ENCODE measurements at regions not wholly inside any gene's neighbourhood (a gene's known extent, or its start where the extent isn't known, plus 50 kb on each side); places are given as distances from the start of the nearest gene placed in this dataset.
"Not testable (repeated sequence)": the region's sequence is repeated elsewhere in the genome, so short reads cannot be mapped to it uniquely, and the experiment has no call there.

DNA sequence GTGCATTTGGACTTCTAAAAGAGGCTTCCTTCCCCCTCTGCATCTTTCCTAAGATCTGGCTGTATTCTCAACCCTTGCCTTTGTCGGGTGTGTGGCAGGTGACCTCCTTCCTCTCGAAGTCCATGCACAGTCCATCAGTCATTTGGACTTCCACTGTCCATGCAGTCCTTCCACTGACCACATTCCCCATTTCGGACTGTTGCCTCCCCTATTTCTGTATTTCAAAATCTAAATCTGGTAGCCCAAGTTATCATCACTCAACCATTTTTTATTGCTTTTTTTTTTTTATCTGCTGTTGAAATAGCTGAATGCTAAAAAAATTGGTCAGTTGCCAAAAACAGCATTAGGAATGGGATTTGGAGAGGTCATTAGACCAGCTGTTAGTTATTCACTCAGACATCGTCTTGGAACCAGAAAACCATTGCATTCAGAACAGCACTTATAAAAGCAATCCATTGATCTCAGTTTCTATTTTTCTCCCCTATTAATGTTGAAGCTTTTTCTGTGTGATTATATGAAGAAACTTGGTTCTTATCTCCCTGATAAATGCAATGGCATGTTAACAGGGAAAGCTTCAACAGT lies 575.6 kb downstream of the KIF20B start:
- DNase-seq = no peak
- H3K4me1 Mint-ChIP-seq = no peaks in the 10 kb centered on the region
- no peaks in the 10 kb centered on the region for H3K9me3 Mint-ChIP-seq
- no peaks in the 10 kb centered on the region for H3K27me3 Mint-ChIP-seq
- H3K27ac Mint-ChIP-seq = no peak overlapping the region
- no peaks in the 10 kb centered on the region for H3K36me3 Mint-ChIP-seq (ENCODE audit: low read depth)
- ChIA-PET POLR2A (no interaction called here), CTCF (no interaction called here)
- no peak overlapping the region for H3K4me3 Mint-ChIP-seq

DNA sequence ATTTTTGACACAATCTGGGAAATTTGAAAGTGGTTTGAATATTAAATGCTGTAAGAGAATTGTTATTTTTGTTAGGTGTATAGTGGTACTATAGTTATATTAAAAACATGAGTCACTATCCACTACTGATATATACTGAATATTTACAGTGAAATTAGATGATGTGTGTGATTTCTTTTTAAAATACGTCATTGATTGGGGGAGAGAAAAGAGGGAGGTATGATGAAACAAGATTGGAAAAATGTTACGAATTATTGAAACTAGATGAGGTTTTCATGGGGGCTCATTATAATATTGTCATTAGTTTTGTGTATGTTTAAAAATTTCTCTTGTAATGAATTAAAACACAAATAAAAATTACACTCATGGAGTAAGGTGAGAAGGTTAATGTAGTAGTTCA lies 571.4 kb downstream of the HTR7 start:
- no peak overlapping the region for H3K27ac Mint-ChIP-seq
- H3K27me3 Mint-ChIP-seq = no peaks in the 10 kb centered on the region
- H3K4me3 Mint-ChIP-seq = no peak overlapping the region
- no peaks in the 10 kb centered on the region for H3K4me1 Mint-ChIP-seq
- POLR2A ChIA-PET = no interaction called here
- no peak for DNase-seq
- CTCF ChIA-PET = no interaction called here
- no peaks in the 10 kb centered on the region for H3K9me3 Mint-ChIP-seq
- H3K36me3 Mint-ChIP-seq (ENCODE audit: low read depth) = no peaks in the 10 kb centered on the region

DNA sequence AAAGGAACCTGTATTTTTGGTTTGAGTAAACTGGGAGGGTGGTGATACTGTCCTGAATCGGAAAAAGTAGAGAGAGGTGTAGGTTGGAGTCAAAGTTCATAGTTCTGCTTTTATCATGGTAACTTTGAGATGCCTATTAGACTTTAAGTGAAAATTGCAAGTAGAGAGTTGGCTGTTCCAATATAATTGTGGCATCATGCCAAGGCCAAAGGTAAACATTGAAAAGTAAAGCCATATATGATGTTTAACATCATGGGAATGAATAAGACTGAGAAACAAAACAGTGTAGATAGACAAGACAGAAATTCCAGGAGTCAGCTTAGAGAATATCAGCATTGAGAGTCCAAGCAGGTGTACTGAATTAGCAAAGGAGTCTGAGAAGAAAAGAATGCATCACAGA lies 570.9 kb downstream of the HTR7 start:
- no peak overlapping the region for H3K27ac Mint-ChIP-seq
- no peak for DNase-seq
- no peak overlapping the region for H3K4me3 Mint-ChIP-seq
- ChIA-PET CTCF (no interaction called here), POLR2A (no interaction called here)
- H3K27me3 Mint-ChIP-seq = no peaks in the 10 kb centered on the region
- H3K36me3 Mint-ChIP-seq (ENCODE audit: low read depth) = no peaks in the 10 kb centered on the region
- H3K4me1 Mint-ChIP-seq = no peaks in the 10 kb centered on the region
- no peaks in the 10 kb centered on the region for H3K9me3 Mint-ChIP-seq

DNA sequence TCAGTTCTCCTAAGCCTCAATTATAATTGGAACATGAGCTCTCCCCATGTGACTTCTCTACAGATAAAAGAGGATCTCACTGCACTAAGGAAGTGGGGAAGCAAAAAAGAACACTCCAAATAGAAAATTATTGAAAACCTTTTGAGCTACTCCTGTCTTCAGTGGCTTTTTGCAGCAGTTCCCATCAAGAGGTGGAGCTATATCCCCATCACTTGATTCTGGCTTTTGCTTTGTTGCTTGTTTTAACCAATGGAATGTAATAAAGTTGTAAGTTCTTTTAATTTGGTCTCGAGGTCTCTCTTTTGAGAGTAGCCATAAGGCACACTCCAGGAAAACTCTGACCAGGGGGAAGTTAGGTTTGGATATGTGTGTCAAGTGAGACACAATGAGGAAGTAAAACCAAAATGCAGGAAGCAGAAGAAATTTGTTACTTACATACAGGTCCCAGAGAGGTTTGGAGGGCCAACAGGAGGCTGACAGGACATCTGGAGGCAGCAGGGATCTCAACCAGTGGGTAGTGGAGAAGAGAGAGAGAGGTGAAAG lies 569.4 kb downstream of the HTR7 start:
- Mint-ChIP-seq H3K4me3 (no peak overlapping the region), H3K27me3 (no peaks in the 10 kb centered on the region), H3K4me1 (no peaks in the 10 kb centered on the region), H3K36me3 (ENCODE audit: low read depth) (no peaks in the 10 kb centered on the region), H3K27ac (no peak overlapping the region), H3K9me3 (no peaks in the 10 kb centered on the region)
- no peak for DNase-seq
- POLR2A ChIA-PET = no interaction called here
- CTCF ChIA-PET = no interaction called here

DNA sequence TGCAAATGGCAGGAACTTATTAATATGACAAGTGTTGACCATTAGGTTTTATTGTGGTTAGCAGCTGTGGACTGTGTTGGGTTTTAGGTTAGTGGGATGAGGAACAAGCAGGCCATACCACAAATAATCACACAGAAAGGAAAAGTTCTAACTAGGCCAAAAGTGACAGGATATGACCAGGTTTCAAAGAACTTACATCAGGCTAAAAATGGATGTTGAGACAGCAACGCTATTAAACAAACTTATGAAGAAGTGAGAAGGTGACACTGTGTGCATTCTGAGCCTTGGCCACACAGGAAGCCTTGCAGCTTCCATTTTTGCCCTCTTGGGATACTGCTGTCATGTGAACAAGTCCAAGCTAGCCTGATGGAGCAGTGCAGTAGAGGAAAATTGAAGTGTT lies 568.8 kb downstream of the HTR7 start:
- CTCF ChIA-PET = no interaction called here
- H3K27me3 Mint-ChIP-seq = no peaks in the 10 kb centered on the region
- H3K36me3 Mint-ChIP-seq (ENCODE audit: low read depth) = no peaks in the 10 kb centered on the region
- no peak overlapping the region for H3K27ac Mint-ChIP-seq
- POLR2A ChIA-PET = no interaction called here
- H3K9me3 Mint-ChIP-seq = no peaks in the 10 kb centered on the region
- no peaks in the 10 kb centered on the region for H3K4me1 Mint-ChIP-seq
- DNase-seq = no peak
- no peak overlapping the region for H3K4me3 Mint-ChIP-seq

DNA sequence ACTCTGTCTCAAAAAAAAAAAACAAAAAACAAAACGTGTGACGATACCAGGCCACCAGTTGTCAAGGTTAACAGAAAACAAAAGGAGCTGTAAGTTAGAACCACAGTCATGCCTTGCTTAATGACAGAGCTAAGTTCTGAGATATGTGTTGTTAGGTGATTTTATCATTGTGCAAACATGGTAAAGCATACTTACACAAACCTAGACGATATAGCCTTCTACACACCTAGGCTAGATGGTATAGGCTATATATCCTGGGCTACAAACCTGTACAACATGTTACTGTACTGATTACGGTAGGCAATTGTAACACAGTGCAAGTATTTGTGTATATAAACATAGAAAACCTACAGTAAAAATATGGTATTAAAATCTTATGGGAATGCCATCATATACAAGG lies 564.2 kb downstream of the HTR7 start:
- ChIA-PET POLR2A (no interaction called here), CTCF (interaction anchor here (0.7 kb wide), 1 partner anchor 252 kb away, joined by 3 read pairs; no protein-coding TSS in a partner anchor)
- DNase-seq = no peak
- no peaks in the 10 kb centered on the region for H3K9me3 Mint-ChIP-seq
- no peak overlapping the region for H3K27ac Mint-ChIP-seq
- no peaks in the 10 kb centered on the region for H3K4me1 Mint-ChIP-seq
- no peak overlapping the region for H3K4me3 Mint-ChIP-seq
- H3K27me3 Mint-ChIP-seq = no peaks in the 10 kb centered on the region
- H3K36me3 Mint-ChIP-seq (ENCODE audit: low read depth) = no peaks in the 10 kb centered on the region

DNA sequence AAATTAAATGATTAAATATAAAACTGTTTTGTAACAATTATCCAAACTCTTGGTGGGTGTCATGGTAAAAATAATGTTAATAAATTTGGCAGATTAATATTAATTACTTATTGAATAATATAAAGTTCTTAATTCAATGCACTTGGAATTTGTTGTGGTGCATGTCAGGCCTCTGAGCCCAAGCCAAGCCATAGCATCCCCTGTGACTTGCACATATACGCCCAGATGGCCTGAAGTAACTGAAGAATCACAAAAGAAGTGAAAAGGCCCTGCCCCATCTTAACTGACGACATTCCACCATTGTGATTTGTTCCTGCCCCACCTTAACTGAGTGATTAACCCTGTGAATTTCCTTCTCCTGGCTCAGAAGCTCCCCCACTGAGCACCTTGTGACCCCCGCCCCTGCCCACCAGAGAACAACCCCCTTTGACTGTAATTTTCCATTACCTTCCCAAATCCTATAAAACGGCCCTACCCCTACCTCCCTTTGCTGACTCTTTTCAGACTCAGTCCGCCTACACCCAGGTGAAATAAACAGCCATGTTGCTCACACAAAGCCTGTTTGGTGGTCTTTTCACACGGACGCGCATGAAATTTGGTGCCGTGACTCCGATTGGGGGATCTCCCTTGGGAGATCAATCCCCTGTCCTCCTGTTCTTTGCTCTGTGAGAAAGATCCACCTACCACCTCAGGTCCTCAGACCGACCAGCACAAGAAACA lies 562.9 kb downstream of the HTR7 start:
- H3K4me3 Mint-ChIP-seq; H3K4me1 Mint-ChIP-seq; H3K9me3 Mint-ChIP-seq; H3K27ac Mint-ChIP-seq; CTCF ChIA-PET; H3K36me3 Mint-ChIP-seq (ENCODE audit: low read depth); POLR2A ChIA-PET; DNase-seq; H3K27me3 Mint-ChIP-seq: not testable (repeated sequence)

DNA sequence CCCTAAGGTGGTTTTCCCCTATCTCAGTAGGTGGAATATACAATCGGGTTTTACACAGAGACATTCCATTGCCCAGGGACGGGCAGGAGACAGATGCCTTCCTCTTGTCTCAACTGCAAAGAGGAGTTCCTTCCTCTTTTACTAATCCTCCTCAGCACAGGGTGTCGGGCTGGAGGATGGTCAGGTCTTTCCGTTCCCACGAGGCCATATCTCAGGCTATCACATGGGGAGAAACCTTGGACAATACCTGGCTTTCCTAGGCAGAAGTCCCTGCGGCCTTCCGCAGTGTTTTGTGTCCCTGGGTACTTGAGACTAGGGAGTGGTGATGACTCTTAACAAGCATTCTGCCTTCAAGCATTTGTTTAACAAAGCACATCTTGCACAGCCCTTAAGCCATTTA lies 555.8 kb downstream of the HTR7 start:
- H3K4me1 Mint-ChIP-seq; DNase-seq; H3K36me3 Mint-ChIP-seq (ENCODE audit: low read depth); CTCF ChIA-PET; H3K4me3 Mint-ChIP-seq; H3K9me3 Mint-ChIP-seq; H3K27ac Mint-ChIP-seq; POLR2A ChIA-PET; H3K27me3 Mint-ChIP-seq: not testable (repeated sequence)

DNA sequence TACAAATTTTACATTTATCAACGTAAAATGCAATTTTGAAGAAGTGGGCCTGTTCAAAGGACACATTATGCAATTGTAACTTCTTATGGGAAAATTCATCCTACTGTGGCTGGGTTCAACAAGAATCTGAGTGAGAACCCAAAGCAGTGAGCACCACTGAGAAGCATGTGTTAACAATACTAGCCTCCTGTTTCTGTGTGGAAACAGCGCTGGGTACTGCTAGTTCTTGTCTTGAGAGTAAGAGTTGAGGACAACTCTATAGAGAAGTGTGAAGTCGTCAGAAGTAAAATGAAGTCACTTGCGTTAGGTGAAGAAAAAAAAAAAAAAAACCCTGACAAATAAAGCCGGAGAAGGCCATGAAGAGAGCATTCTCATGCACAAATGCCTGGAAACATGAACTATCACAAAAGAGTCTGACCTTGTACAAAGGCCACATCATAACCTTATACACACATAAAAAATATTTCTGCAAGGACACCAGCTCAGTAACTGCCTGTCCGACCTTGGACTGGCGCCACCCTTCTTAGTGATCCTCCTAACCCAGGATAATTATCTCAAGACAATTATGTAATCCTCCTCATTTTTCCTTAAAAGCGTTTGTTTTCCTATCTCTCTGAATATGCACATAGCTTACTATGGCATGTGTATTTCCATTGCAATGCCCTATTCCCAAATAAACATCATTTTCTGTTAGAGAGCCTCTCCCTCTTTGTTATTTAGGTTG lies 554.9 kb downstream of the HTR7 start:
- Mint-ChIP-seq H3K9me3 (no peaks in the 10 kb centered on the region), H3K4me3 (no peak overlapping the region), H3K4me1 (no peaks in the 10 kb centered on the region), H3K27me3 (peaks cover 3% of the 10 kb centered on the region), H3K27ac (no peak overlapping the region), H3K36me3 (ENCODE audit: low read depth) (no peaks in the 10 kb centered on the region)
- POLR2A ChIA-PET = no interaction called here
- CTCF ChIA-PET = no interaction called here
- no peak for DNase-seq

DNA sequence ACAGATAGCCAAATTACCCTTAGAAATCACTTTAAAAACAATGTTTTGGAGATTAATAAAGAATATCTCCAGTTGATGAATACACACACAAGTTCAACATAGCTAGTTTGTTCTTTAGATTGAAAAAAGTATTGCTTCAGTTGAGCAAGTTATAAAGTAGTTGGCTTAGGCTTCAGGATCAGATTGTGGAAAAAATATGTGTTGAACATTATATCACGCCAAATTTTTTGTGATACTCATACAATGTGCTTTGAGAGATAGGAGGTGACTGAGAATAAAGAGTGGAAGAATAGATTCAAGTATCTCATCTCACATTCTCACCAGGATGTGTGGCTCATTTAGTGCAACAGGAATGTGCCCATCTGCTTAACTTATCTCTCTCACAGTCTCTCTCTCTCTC lies 553.3 kb downstream of the HTR7 start:
- POLR2A ChIA-PET = no interaction called here
- H3K9me3 Mint-ChIP-seq = no peaks in the 10 kb centered on the region
- no peak for DNase-seq
- no peak overlapping the region for H3K4me3 Mint-ChIP-seq
- CTCF ChIA-PET = interaction anchor here (0.6 kb wide), 1 partner anchor 183 kb away, joined by 3 read pairs; no protein-coding TSS in a partner anchor
- no peaks in the 10 kb centered on the region for H3K36me3 Mint-ChIP-seq (ENCODE audit: low read depth)
- H3K27me3 Mint-ChIP-seq = peaks cover 3% of the 10 kb centered on the region
- no peak overlapping the region for H3K27ac Mint-ChIP-seq
- no peaks in the 10 kb centered on the region for H3K4me1 Mint-ChIP-seq

DNA sequence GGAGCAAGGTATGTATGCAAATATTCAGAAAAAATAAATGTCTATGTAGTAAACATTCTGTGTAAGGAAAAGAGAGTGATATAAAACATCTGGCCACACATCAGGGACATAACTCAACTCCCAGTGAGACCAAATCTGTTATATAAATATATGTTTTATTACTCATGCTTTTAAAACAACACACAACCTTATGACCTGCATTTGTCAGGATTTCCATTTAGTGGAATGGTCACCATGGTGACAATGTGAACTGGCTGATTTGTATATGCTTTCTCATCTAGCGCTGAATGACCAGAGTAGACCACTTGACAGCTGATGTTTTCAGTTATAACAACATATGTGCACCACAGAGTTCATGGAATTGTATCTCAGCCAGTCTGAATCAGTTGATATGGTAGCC lies 551.7 kb downstream of the HTR7 start:
- ChIA-PET POLR2A (no interaction called here), CTCF (no interaction called here)
- no peak for DNase-seq
- no peak overlapping the region for H3K4me3 Mint-ChIP-seq
- H3K36me3 Mint-ChIP-seq (ENCODE audit: low read depth) = no peaks in the 10 kb centered on the region
- no peaks in the 10 kb centered on the region for H3K4me1 Mint-ChIP-seq
- H3K27ac Mint-ChIP-seq = no peak overlapping the region
- H3K27me3 Mint-ChIP-seq = peaks cover 3% of the 10 kb centered on the region
- H3K9me3 Mint-ChIP-seq = no peaks in the 10 kb centered on the region

DNA sequence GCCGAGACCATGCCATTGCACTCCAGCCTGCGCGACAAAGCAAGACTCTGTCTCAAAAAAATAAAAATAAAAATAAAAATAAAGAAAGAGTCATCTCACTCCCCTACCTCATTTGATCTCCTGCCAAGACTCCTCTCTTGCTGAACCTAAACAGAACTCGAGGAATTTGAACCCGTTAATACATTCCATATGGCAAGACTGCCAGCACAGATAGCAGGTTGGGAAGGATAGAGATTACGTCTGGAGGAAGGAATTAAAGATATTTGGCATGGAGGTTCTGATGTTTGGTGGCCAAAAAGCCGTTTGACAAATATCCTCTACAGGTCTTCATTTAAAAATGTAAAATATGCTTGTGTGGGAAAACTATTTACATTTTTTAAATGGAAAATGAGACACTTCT lies 549.6 kb downstream of the HTR7 start:
- H3K27ac Mint-ChIP-seq = no peak overlapping the region
- H3K4me1 Mint-ChIP-seq = no peaks in the 10 kb centered on the region
- no peaks in the 10 kb centered on the region for H3K9me3 Mint-ChIP-seq
- H3K27me3 Mint-ChIP-seq = no peaks in the 10 kb centered on the region
- H3K4me3 Mint-ChIP-seq = no peak overlapping the region
- POLR2A ChIA-PET = no interaction called here
- no peaks in the 10 kb centered on the region for H3K36me3 Mint-ChIP-seq (ENCODE audit: low read depth)
- no peak for DNase-seq
- CTCF ChIA-PET = no interaction called here

DNA sequence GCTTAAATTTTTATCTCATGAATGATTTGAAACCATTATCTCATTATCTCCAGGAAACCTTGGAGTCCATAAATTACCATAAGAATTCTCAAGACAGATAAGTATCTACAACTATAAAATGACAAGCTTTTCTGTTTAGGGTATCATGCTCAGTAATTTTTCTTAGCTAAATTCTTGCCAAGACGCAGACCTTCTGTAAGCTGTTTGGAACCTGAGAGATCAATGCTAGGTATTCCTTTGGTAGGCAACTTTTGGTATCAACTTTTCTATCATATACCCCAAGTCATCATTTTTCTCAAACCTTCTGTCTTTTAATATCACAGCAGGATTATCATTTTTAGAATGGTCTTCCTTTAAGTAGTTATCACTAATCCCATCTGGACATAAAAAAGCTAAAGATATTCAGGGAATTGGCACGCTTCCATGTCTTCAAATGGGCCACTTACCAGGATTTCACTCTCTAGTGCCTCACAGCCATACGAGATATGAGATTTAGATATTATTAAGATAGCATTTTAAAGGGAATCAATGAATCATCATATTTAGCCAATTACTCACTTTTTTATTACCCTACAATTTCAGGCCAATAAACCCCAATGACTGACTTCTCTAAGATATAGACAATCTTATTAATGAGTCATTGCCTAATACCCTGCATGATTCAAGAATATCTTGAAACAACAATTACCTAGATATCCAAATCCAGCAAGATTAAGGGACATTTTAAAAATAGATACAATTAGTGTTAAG lies 544.1 kb downstream of the HTR7 start:
- Mint-ChIP-seq H3K9me3 (no peaks in the 10 kb centered on the region), H3K36me3 (ENCODE audit: low read depth) (no peaks in the 10 kb centered on the region), H3K27me3 (no peaks in the 10 kb centered on the region), H3K4me3 (no peak overlapping the region), H3K27ac (no peak overlapping the region), H3K4me1 (no peaks in the 10 kb centered on the region)
- ChIA-PET POLR2A (no interaction called here), CTCF (interaction anchor here (1.3 kb wide), 1 partner anchor 14 kb away, joined by 3 read pairs; no protein-coding TSS in a partner anchor)
- DNase-seq = no peak
